ENCODE measurements at regions not wholly inside any gene's neighbourhood (a gene's known extent, or its start where the extent isn't known, plus 50 kb on each side); places are given as distances from the start of the nearest gene placed in this dataset.

DNA sequence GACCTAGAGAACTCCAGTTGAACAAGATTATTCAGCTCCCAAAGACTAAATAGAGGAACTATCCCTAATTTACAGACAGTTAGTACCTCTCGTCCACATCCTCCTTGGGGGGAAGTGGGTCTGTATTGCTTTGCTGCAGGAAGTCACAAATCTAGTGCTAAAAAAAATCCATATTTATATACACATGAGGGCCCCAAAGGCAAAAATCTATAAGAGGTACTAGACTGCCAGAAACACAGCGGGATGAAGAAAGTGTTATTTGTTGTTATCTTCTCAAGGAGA lies 190.1 kb downstream of the TTC8 start:
- POLR2A ChIA-PET = no interaction called here
- CTCF ChIA-PET = interaction anchor here (0.6 to 2.1 kb wide), 4 partner anchors 9 to 399 kb away, joined by 3 to 8 read pairs (median 4); no protein-coding TSS in a partner anchor
- H3K27me3 ChIP-seq (ENCODE audit: control insufficient read depth, insufficient read depth, low read length) = no peaks in the 10 kb centered on the region; the same call in 1 of the 2 replicates
- no peak overlapping the region for H3K4me3 ChIP-seq (ENCODE audit: low read depth, low read length)
- H3K36me3 ChIP-seq (ENCODE audit: control insufficient read depth, insufficient read depth, low read length) = no peaks in the 10 kb centered on the region
- no peak for DNase-seq (ENCODE audit: low read depth)
- TF ChIP-seq, protein P1, sequence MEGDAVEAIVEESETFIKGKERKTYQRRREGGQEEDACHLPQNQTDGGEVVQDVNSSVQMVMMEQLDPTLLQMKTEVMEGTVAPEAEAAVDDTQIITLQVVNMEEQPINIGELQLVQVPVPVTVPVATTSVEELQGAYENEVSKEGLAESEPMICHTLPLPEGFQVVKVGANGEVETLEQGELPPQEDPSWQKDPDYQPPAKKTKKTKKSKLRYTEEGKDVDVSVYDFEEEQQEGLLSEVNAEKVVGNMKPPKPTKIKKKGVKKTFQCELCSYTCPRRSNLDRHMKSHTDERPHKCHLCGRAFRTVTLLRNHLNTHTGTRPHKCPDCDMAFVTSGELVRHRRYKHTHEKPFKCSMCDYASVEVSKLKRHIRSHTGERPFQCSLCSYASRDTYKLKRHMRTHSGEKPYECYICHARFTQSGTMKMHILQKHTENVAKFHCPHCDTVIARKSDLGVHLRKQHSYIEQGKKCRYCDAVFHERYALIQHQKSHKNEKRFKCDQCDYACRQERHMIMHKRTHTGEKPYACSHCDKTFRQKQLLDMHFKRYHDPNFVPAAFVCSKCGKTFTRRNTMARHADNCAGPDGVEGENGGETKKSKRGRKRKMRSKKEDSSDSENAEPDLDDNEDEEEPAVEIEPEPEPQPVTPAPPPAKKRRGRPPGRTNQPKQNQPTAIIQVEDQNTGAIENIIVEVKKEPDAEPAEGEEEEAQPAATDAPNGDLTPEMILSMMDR (IDR thresholded peaks at IDR 0.05; ENCODE audit: insufficient read depth, low read depth, low read length) = no peak

DNA sequence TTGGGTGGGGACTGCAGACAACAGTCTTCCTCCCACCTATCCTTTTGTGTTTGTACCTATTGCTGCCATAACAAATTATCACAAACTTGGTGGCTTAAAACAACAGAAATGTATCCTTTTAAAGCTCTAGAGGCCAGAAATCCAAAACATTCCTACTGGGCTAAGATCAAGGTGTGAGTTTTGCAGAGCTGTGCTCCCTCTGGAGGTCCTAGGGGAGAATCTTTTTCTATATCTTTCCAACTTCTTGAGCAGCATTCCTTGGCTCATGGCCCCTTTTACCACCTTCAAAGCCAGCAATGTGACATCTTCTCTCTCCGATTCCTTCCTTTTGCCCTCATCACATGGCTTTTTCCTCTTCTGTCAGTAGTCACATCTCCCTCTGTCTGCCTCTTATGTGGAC lies 190.6 kb downstream of the TTC8 start:
- TF ChIP-seq, protein P1 (IDR thresholded peaks at IDR 0.05; ENCODE audit: insufficient read depth, low read depth, low read length) = peak; percentile 37; the same call in 1 of the 2 replicates
- ChIA-PET POLR2A (no interaction called here), CTCF (interaction anchor here (0.6 to 2.1 kb wide), 2 partner anchors 9 to 348 kb away, joined by 3 to 8 read pairs; no protein-coding TSS in a partner anchor)
- H3K36me3 ChIP-seq (ENCODE audit: control insufficient read depth, insufficient read depth, low read length) = no peaks in the 10 kb centered on the region
- no peak for DNase-seq (ENCODE audit: low read depth)
- no peak overlapping the region for H3K4me3 ChIP-seq (ENCODE audit: low read depth, low read length)
- no peaks in the 10 kb centered on the region; the same call in 1 of the 2 replicates for H3K27me3 ChIP-seq (ENCODE audit: control insufficient read depth, insufficient read depth, low read length)

DNA sequence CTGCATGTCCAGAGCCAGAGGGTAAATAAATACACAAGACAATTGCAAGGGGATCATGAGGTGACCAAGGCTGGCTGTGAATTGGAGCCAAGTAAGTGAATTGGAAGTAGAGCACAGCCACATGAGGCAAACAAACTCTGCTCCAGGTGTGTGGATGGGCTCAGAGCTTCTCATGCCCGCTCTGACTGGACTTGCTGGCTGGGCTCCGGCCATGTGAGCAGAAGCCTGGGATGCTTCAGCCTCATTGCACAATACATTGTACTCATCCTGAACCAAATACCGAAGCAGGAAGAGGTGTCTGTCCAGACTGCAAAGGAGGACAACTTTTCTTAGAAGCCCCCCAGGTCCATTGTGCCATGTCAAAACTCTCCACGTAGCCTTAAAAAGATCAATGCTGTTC lies 193.0 kb downstream of the TTC8 start:
- TF ChIP-seq, protein P1 (IDR thresholded peaks at IDR 0.05; ENCODE audit: insufficient read depth, low read depth, low read length) = no peak
- no peaks in the 10 kb centered on the region; the same call in 1 of the 2 replicates for H3K27me3 ChIP-seq (ENCODE audit: control insufficient read depth, insufficient read depth, low read length)
- H3K4me3 ChIP-seq (ENCODE audit: low read depth, low read length) = no peak overlapping the region
- no peaks in the 10 kb centered on the region for H3K36me3 ChIP-seq (ENCODE audit: control insufficient read depth, insufficient read depth, low read length)
- CTCF ChIA-PET = interaction anchor here (0.9 to 1.0 kb wide), 2 partner anchors 10 kb away, joined by 3 read pairs; no protein-coding TSS in a partner anchor
- POLR2A ChIA-PET = no interaction called here
- no peak for DNase-seq (ENCODE audit: low read depth)

DNA sequence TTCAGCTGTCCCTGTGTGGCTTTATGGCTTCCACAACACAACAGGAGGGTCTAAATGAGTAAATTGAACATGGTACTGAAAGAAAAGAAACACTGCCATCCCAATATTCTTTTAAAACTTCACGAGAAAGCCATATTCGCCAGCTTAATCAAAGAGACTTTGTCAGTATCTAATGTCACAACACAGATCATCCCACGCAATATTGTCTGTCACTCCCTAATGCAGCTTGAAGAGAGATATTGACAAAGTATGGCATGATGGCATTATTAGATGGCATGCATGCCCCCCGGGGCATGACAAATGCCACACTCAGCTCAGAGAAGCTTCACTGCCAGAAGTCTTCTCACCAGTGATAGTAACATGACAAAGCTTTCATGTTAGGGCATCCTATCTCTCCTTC lies 197.8 kb downstream of the TTC8 start:
- no peaks in the 10 kb centered on the region; the same call in 1 of the 2 replicates for H3K27me3 ChIP-seq (ENCODE audit: control insufficient read depth, insufficient read depth, low read length)
- no peaks in the 10 kb centered on the region for H3K36me3 ChIP-seq (ENCODE audit: control insufficient read depth, insufficient read depth, low read length)
- no peak for DNase-seq (ENCODE audit: low read depth)
- TF ChIP-seq, protein P1 (IDR thresholded peaks at IDR 0.05; ENCODE audit: insufficient read depth, low read depth, low read length) = no peak
- CTCF ChIA-PET = no interaction called here
- POLR2A ChIA-PET = no interaction called here
- H3K4me3 ChIP-seq (ENCODE audit: low read depth, low read length) = no peak overlapping the region

DNA sequence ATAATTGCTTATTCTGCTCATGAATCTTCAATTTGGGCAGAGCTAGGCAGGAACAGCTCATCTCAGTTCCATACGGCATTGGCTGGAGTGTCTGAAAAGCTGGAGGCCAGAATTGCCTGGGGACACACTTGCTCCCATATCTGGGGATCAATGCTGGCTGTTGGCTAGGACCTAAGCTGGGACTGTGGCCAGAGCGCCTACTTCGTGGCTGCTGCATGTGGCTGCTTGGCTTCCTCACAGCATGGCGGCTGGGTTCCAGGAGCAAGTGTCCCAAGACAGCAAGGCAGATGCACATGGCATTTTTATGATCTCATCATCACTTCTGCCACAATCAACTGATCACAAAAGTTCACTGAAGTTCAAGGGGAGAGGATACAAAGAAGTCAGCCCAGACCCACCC lies 200.2 kb downstream of the TTC8 start:
- POLR2A ChIA-PET = interaction anchor here (0.6 kb wide), 1 partner anchor 27 kb away, joined by 3 read pairs; no protein-coding TSS in a partner anchor
- Histone ChIP-seq H3K36me3 (ENCODE audit: control insufficient read depth, insufficient read depth, low read length) (no peaks in the 10 kb centered on the region), H3K4me3 (ENCODE audit: low read depth, low read length) (no peak overlapping the region), H3K27me3 (ENCODE audit: control insufficient read depth, insufficient read depth, low read length) (no peaks in the 10 kb centered on the region)
- TF ChIP-seq, protein P1 (IDR thresholded peaks at IDR 0.05; ENCODE audit: insufficient read depth, low read depth, low read length) = no peak
- CTCF ChIA-PET = interaction anchor here (0.9 kb wide), 1 partner anchor 13 kb away, joined by 3 read pairs; no protein-coding TSS in a partner anchor
- no peak for DNase-seq (ENCODE audit: low read depth)

Data from BJ (cell line).